Esophagus mucosa (tissue), 1 donor: ENCODE measurements at regions not wholly inside any gene's neighbourhood (a gene's known extent, or its start where the extent isn't known, plus 50 kb on each side); places are given as distances from the start of the nearest gene placed in this dataset.
"Not testable (repeated sequence)": the region's sequence is repeated elsewhere in the genome, so short reads cannot be mapped to it uniquely, and the experiment has no call there.

Experiments used
- ATAC-seq: fragments of 200-7000 bp; cut with Tn5 transposase; one replicate; pipeline ENCODE4 v1.9.1; 2020
- donor health status: DM: yes; HTN: yes; CAD: no.

- ATAC-seq, result no peak
Observed at GRCh38 chr2:8498994-8499393, 182.9 kb upstream of the ID2 start.

- peak; percentile 97 for ATAC-seq
Observed at GRCh38 chr2:8500124-8501054, 181.5 kb upstream of the ID2 start.

DNA sequence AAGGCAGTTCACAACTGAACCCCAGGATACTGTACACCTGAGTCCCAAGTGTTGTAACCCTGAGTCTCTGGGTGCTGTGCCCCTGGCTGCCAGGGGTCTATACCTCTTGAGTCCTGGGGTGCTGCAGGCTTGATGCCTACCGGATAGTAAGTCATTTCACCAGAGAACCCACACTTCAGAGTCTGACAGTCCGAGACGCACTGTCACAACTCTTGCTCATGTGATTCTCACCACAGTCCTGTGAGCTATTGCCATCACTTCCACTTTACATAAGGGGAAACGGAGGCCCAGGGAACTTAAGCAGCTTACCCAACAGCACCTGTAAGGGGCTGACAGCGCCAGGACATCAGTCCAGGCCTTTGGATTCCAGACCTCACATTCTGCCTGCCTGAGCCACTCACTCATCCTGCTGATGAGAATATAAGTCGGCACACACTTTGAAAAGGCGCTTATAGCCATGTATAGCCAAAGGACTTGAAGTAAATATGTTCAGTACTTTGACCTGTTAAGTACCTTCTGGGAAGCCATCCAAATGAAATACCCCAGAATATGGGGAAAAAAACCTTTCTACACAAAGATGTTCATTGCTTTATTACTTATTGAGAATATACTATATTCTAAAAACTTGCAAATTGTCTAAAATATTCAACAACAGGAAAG is 180.7 kb upstream of the ID2 start:
- ATAC-seq, result no peak

GRCh38 chr2:8502316-8502715 is 179.5 kb upstream of the ID2 start:
- no peak for ATAC-seq

DNA sequence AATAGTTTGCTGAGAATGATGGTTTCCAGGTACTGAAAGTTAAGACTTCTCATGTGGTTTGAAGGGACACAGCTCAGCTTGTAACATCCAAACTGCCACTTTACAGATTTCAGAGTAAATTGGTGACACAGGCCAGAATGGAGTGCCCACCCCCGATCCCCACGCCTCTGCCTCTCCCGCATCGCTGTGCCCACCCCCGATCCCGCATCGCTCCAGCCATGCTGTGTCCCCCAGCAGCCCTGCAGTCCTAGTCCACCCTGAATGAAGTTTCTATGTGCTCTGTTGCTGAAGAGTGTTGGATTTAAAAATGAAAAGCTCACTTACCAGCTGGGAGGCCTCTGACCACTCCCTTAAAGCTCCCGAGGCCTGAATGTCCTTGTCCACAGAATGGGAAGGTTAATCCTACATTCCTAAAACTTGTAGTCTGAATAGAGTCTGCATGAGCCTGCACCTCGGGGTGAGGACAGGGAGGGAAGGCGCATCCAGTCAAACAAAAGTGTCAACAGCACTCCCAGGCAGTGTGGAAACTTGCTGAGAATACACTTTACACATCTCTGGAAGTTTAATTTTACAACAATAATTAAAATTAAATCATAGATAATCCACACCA is 176.4 kb upstream of the ID2 start:
- no peak for ATAC-seq

- peak; percentile 84 for ATAC-seq
Observed at GRCh38 chr2:8506746-8507145, 175.1 kb upstream of the ID2 start.

DNA sequence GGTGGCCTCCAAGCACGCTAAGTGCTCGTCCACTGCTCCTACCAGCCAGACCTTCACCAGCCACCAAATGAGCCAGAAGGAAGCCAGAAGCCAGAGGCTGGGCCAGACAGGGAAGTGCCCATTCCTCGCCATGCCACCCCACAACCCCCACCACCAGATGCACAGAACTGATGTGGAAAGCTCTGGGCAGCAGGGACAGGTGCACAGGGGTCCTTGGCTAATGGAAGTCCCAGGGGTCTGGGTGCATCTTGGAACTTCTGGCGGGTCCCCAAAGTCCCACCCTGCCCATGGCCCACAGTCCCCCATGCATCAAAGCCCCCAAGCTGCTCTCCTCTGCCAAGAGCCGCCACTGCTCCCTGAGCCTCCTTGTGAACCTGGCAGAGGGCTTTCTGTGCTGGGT is 173.1 kb upstream of the ID2 start:
- no peak for ATAC-seq

- ATAC-seq, result no peak
Observed at GRCh38 chr2:8509621-8510020, 172.2 kb upstream of the ID2 start.

- ATAC-seq, result not testable (repeated sequence)
Observed at GRCh38 chr2:8510055-8510454, 171.8 kb upstream of the ID2 start.

DNA sequence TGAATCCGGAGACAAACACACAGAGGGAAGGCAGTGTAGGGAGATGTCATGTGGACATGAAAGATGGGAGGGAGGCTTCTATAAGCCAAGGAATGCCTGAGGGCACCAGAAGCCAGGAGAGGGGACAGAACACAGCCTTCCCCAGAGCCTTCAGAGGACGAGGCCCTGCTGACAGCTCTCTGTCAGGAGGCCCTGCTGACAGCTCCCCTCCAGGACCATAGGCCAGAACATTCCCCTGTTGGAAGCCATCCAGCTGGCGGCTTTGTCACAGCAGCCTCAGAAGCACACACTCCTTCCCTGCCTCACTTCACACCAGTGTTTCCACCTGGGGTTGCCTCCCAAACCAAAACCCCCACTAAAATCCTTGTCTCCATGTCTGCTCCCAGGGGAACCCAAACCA is 171.3 kb upstream of the ID2 start:
- no peak for ATAC-seq

DNA sequence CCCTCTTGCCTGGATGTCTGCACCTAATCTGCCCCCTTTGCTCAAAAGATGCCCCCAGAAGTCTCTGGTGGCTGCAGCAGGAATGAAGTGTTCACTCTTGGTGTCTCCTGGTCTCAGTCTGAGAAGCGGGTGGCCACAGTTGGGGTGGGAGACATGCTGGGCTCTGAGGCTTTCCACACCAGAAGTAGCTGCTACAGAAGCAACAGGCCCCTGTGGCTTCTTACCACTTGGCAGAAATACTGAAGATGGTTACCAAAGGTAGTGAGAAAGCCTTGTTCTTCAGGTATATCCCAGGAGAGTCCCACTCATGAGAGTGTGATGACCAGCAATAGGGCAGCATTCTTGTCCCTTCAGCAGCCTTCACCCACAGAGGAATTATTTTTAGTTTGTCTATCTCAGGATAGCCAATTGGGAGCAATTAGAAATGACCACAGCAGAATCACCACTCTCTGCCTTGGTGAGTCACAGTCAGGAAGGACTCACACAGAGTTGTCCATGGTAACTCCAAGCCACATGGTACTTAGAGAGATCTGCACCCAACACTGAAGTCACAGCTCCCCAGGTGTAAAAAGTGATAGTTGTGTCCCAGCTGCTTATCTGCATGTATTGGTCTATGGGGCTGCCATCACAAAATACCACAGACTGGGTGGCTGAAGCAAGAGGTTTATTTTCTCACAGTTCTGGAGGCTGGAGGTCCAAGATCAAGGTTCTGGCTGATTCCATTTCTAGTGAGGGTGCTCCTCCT is 169.8 kb upstream of the ID2 start:
- no peak for ATAC-seq

GRCh38 chr2:8513601-8514273 is 168.1 kb upstream of the ID2 start:
- no peak for ATAC-seq

GRCh38 chr2:8514274-8514662 is 167.6 kb upstream of the ID2 start:
- ATAC-seq, result no peak

- peak; percentile 25 for ATAC-seq
Observed at GRCh38 chr2:8514796-8515758, 166.8 kb upstream of the ID2 start.

DNA sequence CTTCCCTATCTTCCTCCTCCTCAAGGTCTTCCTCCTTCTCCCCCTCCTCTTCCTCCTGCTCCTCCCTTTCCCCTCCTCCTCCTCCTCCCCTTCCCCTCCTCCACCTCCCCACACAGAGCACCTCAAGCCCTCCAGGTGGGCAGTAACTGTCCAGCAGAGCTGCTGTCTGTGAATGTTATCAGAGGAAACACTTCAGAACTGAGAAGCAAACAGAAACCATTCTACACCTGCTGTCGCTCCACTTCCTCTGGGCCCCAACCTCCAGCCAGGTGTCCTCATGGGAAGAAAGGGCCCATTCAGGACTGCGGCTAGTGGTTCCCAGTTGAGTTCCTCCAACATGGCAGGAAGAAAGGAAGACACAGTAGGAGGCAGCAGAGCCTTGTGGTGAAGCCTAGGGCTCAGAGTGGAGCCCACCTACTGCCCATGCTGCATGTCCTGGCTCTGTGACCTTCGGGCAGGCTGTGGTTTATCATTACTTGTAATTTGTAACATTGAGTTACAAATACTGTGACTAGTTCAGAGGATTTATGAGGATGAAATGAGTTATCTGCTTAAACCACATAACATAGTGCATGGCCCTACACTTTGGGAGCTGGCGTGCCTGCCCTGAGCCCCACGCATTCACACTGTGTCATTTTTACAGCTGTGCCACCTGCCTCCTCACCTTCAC is 165.9 kb upstream of the ID2 start:
- ATAC-seq, result no peak

- ATAC-seq, result peak; percentile 15
Observed at GRCh38 chr2:8517850-8518498, 163.9 kb upstream of the ID2 start.

DNA sequence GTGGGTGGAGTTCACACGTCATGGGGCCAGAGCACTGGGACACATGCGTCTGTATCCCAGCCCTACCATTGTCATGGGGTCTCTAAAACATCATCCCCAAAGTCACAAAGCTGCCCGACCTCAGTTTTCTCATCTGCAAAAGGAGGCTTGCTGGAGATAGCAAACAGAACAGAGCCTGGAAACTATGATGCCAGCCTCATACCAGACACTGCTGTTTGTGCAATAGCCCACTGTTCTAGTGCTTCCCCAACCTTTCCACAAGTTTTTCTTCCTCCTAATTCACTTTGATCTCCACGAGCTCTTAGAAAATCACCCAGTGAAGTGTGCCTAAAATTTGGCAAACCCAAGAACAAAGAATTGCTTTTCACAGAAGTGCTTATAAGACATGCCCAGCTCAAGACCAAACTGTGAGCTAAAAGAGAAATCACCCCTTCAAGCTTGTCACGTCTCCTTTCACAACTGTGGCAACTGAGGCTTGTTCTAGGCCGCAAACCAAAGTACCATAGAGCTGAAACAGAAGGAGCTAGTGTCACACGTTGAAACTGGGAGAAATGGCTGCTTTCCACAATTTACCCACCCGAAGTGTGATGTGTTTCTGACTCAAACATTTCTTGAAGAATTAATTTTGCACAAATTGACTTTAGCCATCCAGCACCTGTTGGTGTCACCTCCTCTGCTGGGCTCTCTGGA is 162.7 kb upstream of the ID2 start:
- ATAC-seq, result no peak

DNA sequence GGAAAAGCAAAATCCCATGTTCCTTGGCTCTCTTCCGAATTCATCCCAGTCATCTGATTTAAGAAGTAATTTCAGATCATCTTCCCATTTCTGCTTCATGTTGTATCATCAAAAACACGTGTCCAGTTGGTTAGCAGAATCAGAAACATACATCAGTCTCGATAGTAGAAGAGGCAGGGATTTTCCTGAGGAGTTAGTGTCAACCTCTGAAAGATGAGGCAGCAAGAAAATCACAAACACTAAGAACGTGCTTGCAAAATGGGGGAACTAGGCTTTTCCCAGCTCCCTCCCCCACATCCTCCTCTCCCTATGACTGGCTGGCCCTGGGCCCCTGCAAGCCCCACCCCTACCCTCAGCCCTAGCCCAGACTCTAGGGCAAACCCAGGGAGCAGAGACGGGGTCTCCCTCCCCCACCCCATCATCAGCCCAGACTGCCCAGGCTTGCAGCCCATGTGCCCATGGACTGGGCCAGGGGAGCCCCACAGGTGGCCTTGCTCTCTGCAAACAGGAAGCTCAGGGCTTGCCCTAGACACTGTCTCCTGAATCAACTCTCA is 161.0 kb upstream of the ID2 start:
- ATAC-seq, result no peak

DNA sequence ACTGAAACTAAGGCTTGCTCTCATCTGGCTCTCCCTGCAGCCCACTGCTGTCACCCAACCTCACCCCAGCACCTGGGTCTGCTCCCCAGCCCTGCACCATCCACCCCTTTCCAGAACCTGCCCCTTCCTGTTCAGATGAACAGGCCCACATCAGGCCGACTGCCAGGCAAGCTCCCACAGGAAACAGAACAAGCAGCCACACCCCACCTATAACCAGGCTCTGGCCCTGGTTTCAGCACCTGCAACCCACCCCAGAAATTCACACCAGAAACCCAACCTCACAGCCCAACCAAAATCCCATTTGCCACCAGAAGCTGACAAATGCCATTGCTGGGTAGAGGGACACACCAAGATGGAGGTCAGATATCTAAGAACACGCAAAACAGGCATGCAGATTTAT is 159.2 kb upstream of the ID2 start:
- ATAC-seq, result peak; percentile 45
